ENCODE measurements at regions not wholly inside any gene's neighbourhood (a gene's known extent, or its start where the extent isn't known, plus 50 kb on each side); places are given as distances from the start of the nearest gene placed in this dataset.
"Not testable (repeated sequence)": the region's sequence is repeated elsewhere in the genome, so short reads cannot be mapped to it uniquely, and the experiment has no call there.

DNA sequence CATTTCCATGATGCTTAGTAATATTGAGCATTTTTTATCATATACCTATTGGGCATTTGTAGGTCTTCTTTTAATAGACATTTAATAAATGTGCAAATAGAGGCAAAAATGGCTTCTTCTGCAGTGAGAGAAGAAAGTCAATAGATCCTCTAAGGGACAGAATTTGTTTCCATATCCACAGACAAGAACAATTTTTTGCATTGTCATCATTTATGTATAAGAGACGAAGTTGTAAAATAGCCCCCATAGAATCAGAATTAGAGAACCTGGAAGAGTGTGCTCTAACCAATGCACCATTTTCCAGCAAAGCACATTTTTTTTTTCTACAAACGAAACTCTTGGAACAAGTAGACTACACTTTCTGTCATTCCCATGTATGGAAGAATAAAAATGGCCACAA, 365.1 kb upstream of the PDE3A start:
- DNase-seq: no peak

- no peak for DNase-seq
Observed at GRCh38 chr12:20004952-20005351, 363.4 kb upstream of the PDE3A start.

GRCh38 chr12:20006871-20007730, 361.2 kb upstream of the PDE3A start:
- DNase-seq: no peak

DNA sequence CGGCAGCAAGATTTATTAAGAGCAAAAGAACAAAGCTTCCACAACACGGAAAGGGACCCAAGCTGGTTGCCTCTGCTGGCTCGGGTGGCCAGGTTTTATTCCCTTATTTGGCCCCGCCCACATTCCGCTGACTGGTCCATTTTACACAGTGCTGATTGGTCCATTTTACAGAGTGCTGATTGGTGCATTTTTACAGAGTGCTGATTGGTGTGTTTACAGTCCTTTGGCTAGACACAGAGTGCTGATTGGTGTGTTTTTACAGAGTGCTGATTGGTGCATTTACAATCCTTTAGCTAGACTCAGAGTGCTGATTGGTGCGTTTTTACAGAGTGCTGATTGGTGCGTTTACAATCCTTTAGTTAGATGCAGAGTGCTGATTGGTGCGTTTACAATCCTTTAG, 358.4 kb upstream of the PDE3A start:
- DNase-seq: not testable (repeated sequence)

DNA sequence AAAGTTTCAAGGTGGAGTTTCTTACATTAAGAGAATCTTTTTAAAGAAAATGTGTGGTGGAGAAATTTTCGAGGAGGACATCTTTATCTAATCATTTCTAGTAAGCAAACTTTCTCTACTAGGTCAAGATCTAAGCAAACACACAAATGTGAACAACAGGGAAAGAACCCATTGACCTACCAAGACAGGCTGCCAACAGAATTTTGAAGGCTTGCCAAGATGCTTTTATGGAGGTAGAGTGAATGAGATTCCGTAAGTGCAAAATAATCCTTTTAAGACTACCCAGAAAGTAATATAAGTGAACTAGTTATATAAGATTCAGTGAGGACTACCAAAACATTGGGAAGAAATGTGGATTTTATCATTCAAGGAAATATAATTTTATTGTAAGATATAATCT, 357.1 kb upstream of the PDE3A start:
- DNase-seq: peak; percentile 0

DNA sequence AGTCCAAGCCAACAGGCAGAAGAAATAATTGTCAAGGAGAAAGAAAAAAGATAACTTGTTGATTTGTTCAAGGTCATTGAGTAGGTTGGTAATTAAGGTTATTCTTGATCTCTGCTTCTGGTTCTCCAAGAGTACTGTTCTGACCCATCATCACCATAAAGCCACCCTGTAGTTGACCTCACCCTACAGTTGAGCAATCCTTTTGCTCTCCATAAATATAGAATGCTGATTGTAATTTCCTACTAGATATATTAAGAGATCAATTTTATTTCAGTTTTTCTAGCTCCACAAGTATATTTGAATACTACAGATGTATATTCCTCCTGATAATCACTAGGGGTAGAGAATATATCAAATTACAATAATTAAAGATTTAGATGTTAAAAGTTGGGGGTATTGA, 350.5 kb upstream of the PDE3A start:
- DNase-seq: no peak

- no peak for DNase-seq
Observed at GRCh38 chr12:20018406-20018805, 349.9 kb upstream of the PDE3A start.

DNA sequence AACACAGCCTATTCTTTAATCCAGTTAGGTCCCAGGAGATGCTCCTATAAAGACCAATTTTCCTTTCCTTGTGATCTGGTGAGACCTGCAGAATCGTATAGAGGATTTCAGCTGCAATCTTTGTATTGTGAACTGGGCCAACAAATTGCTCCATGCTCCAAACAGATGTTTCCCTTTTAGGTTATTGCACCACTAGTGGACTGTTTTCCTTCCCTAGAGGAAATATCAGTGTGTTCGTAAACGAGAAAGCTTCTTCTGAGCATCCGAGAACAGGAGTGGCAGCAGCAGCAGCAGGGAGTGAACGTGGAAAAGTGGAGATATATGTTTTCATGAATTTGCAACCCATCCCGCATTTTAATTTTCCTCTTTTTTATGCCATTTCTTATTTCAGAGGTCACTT, 344.1 kb upstream of the PDE3A start:
- DNase-seq: no peak

DNA sequence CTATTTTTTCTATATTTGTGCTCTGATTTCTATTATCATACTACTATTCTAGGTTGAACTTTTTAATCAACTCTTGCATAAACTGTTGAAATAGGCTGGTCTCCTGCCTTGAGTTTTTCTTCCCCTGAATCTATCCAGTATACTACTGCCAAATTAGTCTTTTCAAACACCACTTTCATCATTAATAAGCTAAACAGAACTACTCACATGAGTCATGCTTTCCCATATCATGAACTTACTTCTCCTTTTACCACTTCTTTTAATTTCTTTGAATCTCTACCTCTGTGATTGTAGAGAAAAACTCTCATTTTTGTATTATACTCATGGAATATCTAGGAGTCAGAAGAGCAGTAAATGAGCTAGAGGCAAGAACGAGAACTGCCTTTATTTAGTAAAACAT, 340.3 kb upstream of the PDE3A start:
- DNase-seq: no peak

- no peak for DNase-seq
Observed at GRCh38 chr12:20030826-20031225, 337.5 kb upstream of the PDE3A start.

DNA sequence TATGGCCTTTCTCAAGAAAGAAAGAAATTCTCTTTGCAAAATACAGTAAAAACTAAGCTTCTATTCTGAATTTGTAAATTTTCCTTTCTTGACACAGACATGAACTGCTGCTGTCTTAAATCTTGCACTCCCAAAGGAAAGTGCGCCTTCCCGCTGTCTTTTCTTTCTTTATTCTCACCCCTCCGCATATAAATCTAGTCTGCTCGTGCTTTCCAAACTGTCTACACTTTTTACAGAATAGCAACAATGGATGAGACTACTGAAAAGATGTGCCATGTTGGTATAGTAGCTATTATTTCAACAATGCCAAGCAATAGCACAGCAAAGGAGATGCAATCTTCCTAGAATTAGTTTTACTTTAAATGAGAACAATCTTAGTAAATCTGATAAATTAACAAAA, 328.8 kb upstream of the PDE3A start:
- DNase-seq: no peak

GRCh38 chr12:20040184-20040583, 328.2 kb upstream of the PDE3A start:
- DNase-seq: no peak

DNA sequence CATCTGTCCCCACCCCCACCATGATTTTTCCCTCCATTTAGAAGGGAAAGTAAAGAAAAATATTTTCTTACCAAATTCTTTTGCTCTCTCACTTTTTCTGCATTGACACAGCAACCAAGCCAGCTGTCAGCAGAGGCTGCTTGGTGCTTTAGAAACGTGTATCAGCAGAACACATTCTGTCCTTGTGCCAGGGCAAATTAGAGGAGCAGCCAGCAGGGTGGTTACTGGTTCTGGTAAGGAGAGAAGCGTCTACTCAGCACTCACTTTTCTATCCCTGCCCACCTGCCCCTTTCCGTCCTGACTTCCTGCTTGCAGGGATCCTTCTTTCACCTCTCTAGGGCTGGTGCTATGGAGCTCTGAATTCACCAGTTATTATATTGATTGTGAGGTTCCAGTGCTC, 327.5 kb upstream of the PDE3A start:
- DNase-seq: no peak

DNA sequence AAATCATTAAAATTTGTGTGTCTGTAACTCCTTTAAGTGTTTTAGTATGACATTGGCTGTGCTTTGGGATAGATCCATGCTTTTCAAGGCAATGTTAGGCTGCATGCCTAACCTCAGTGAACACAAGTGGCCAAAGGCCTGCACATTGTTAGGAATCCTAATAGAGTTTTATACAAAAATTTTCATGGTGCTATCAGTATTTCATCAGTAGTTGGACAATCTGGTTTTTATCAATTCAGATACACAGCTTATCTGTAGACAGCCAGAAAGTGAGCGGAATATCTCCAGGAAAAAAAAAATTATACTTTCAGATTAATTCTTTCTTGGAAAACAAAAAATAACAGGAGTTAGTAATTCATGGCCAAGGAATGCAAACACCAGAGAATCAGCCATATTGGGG, 324.0 kb upstream of the PDE3A start:
- no peak for DNase-seq

- DNase-seq: no peak
Observed at GRCh38 chr12:20044846-20045245, 323.5 kb upstream of the PDE3A start.

- no peak for DNase-seq
Observed at GRCh38 chr12:20047901-20048300, 320.4 kb upstream of the PDE3A start.

DNA sequence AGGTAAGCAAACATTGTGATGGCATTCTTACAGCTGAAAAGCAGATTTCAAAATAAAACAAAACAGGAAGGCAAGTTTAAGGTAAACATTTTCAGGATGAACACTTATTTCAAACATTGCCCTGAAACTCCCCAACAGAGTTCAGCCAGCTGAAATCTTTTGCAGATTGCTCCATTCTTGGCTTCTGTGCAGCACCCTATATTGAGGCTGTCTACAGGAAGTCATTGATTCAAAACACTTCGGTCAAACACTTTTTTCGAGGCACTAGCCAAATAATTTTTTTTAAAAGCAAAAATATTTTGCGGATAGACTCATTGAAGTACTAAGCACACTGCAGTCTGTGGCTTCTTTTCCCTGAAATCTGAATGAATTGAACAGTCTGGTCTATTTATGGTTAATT, 318.1 kb upstream of the PDE3A start:
- no peak for DNase-seq

GRCh38 chr12:20053782-20054181, 314.6 kb upstream of the PDE3A start:
- DNase-seq: no peak

DNA sequence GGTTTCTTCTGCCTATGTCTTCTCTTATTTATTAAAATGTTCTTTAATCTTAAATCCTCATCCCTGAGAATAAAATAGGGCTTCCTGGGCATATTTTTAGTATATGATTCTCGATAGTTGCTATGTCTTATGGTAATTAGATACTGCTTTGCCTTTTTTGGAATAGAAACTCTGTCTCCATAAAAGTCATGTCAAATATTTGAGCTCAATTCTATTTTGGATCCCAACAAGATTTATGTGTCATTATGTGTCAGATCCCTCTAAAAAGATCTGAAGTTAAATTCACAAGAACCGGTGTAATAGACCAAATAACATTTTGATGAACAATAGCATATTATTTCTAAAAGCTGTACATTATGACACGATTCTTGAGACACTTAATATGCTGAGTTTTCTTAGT, 312.5 kb upstream of the PDE3A start:
- DNase-seq: no peak

DNA sequence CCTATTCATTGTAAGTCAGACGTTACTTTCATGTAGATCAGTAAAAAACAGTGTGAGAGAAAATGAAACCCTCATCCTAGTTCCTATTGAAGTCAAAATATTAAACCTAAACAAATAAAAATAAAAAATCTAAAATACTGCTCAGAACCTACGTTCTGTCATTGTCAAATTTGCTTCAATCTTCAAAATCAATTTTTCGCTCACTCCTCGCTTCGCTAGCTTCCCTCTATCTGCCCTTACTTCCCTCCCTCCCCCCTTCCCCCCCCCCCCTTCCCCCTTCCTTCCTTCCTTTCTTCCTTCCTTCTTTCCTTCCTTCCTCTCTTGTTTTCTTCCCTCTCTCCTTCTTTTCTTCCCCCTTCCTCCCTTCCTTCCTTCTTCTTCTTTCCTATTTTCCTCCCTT, 310.9 kb upstream of the PDE3A start:
- no peak for DNase-seq

DNA sequence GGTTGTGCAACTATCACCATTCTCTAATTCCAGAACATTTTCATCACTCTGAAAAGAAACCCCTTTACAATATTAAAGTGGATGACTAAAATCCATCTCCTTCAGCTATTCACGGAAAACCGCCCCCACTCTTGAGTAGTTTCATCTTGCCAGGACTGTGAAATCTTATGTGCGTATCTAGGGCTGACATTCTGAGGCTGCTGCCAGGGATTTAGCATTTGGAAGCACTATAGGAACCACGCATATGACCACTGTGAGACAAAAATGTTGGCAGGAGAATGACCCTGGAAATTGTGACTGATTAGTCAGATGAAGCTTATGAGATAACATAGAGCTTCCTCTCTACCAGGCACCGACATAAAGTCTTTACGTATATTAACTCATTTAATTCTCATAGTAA, 305.2 kb upstream of the PDE3A start:
- no peak for DNase-seq

- no peak for DNase-seq
Observed at GRCh38 chr12:20077618-20078017, 290.7 kb upstream of the PDE3A start.

GRCh38 chr12:20089077-20089476, 279.3 kb upstream of the PDE3A start:
- DNase-seq: no peak

DNA sequence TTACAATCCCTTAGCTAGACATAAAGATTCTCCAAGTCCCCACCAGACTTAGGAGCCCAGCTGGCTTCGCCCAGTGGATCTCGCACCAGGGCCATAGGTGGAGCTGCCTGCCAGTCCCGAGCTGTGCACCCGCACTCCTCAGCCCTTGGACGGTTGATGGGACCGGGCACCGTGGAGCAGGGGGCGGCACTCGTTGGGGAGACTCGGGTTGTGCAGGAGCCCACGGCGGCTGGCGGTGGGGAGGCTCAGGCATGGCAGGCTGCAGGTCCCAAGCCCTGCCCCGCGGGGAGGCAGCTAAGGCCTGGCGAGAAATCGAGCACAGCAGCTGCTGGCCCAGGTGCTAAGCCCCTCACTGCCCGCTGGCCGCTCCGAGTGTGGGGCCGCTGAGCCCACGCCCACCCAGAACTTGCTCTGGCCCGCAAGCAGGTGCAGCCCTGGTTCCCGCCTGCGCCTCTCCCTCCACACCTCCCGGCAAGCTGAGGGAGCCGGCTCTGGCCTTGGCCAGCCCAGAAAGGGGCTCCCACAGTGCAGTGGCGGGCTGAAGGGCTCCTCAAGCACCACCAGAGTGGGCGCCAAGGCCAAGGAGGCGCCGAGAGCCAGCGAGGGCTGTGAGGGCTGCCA, 275.0 kb upstream of the PDE3A start:
- not testable (repeated sequence) for DNase-seq

- no peak for DNase-seq
Observed at GRCh38 chr12:20096430-20096829, 271.9 kb upstream of the PDE3A start.

Measured in COR-L47 (cell line).